Neuronal stem cell (in vitro differentiated cells): ENCODE measurements at regions not wholly inside any gene's neighbourhood (a gene's known extent, or its start where the extent isn't known, plus 50 kb on each side); places are given as distances from the start of the nearest gene placed in this dataset.

Source experiments
- DNase-seq: peaks from one replicate; pipeline ENCODE4 v3.0.0-alpha.2; 2013; ENCODE audit warnings: low spot score
- H2AFZ ChIP-seq: one replicate; pipeline ENCODE4 v1.6.1; 2013; ENCODE audit warnings: mild to moderate bottlenecking, low read length, inconsistent platforms
- H2AK5ac ChIP-seq: 2 replicates; pipeline ENCODE4 v1.6.1; 2013; ENCODE audit warnings: low read depth, mild to moderate bottlenecking, inconsistent platforms, low read length, moderate library complexity, mixed read lengths
- H2BK120ac ChIP-seq: 2 replicates; pipeline ENCODE4 v1.6.1; 2013; ENCODE audit warnings: low read depth, mild to moderate bottlenecking, inconsistent platforms, low read length, moderate library complexity, mixed read lengths
- H2BK12ac ChIP-seq: one replicate; pipeline ENCODE4 v1.6.1; 2013; ENCODE audit warnings: low read length, inconsistent platforms
- H2BK15ac ChIP-seq: 2 replicates; pipeline ENCODE4 v1.6.1; 2013; ENCODE audit warnings: mild to moderate bottlenecking, low read length, inconsistent platforms, mixed read lengths
- H2BK5ac ChIP-seq: one replicate; pipeline ENCODE4 v1.6.1; 2013; ENCODE audit warnings: inconsistent platforms, mild to moderate bottlenecking, low read length, moderate library complexity
- H3K14ac ChIP-seq: one replicate; pipeline ENCODE4 v1.6.1; 2013; ENCODE audit warnings: low read length, inconsistent platforms
- H3K18ac ChIP-seq: 2 replicates; pipeline ENCODE4 v1.6.1; 2013; ENCODE audit warnings: low read length, inconsistent platforms
- H3K23ac ChIP-seq: 2 replicates; pipeline ENCODE4 v1.6.1; 2013; ENCODE audit warnings: low read depth, mild to moderate bottlenecking, mixed read lengths, low read length, inconsistent platforms; ENCODE audit not compliant: poor library complexity
- H3K27ac ChIP-seq: replicated peaks from 3 replicates; pipeline ENCODE4 v1.5.1; 2013; ENCODE audit warnings: low read length, inconsistent platforms
- H3K27me3 ChIP-seq, 3 experiments: 2 replicates each; pipeline ENCODE4 v1.6.1; 2013; ENCODE audit warnings: low read length in 3 of 3, mild to moderate bottlenecking in 2 of 3, inconsistent platforms in 1 of 3, low read depth in 1 of 3, mixed read lengths in 1 of 3, moderate library complexity in 1 of 3; ENCODE audit not compliant: control insufficient read depth in 3 of 3, insufficient read depth in 3 of 3
- H3K36me3 ChIP-seq, 2 donors: replicated peaks in 1 of 2; 2 replicates each; pipeline ENCODE4 v1.6.1; 2013; ENCODE audit warnings: low read length in 2 of 2; ENCODE audit not compliant: control insufficient read depth in 2 of 2, insufficient read depth in 2 of 2
- H3K4ac ChIP-seq: 2 replicates; pipeline ENCODE4 v1.6.1; 2013; ENCODE audit warnings: inconsistent platforms, mild to moderate bottlenecking, low read length, moderate library complexity
- H3K4me1 ChIP-seq, 2 donors: 1 replicate in 1 of 2; 2 replicates in 1 of 2; pipeline ENCODE4 v1.6.1; 2013; ENCODE audit warnings: low read length in 2 of 2, low read depth in 1 of 2; ENCODE audit not compliant: control insufficient read depth in 2 of 2, insufficient read depth in 1 of 2
- H3K4me2 ChIP-seq: one replicate; pipeline ENCODE4 v1.6.1; 2013; ENCODE audit warnings: mild to moderate bottlenecking, low read length, inconsistent platforms; ENCODE audit not compliant: insufficient read depth, poor library complexity, severe bottlenecking
- H3K4me3 ChIP-seq, 2 donors: 2 replicates each; pipeline ENCODE4 v1.5.1; 2013; ENCODE audit warnings: low read length in 2 of 2, mild to moderate bottlenecking in 2 of 2, inconsistent platforms in 1 of 2, moderate library complexity in 1 of 2
- H3K79me1 ChIP-seq: one replicate; pipeline ENCODE4 v1.6.1; 2013; ENCODE audit warnings: low read depth, mild to moderate bottlenecking, inconsistent platforms, low read length, moderate library complexity
- H3K9ac ChIP-seq: one replicate; pipeline ENCODE4 v1.6.1; 2013; ENCODE audit warnings: mild to moderate bottlenecking, low read depth, low read length, inconsistent platforms; ENCODE audit not compliant: poor library complexity
- H3K9me3 ChIP-seq, 2 donors: replicated peaks in 1 of 2; 2 replicates each; pipeline versions ENCODE3 to v1.6.1; 2013; ENCODE audit warnings: low read length in 2 of 2, mild to moderate bottlenecking in 2 of 2, inconsistent platforms in 1 of 2, low read depth in 1 of 2, mixed read lengths in 1 of 2, moderate library complexity in 1 of 2; ENCODE audit not compliant: control insufficient read depth in 2 of 2, insufficient read depth in 1 of 2
- H4K8ac ChIP-seq: one replicate; pipeline ENCODE4 v1.6.1; 2013; ENCODE audit warnings: low read depth, mild to moderate bottlenecking, inconsistent platforms, low read length, moderate library complexity
- H4K91ac ChIP-seq: one replicate; pipeline ENCODE4 v1.6.1; 2013; ENCODE audit warnings: low read length, low read depth, mild to moderate bottlenecking, inconsistent platforms; ENCODE audit not compliant: poor library complexity
- WGBS, 2 donors: extraction: QIAGEN DNeasy Blood & Tissue Kit; methylation state at CpG; one replicate each; pipeline ENCODE4 v1.1.7; 2013; ENCODE audit warnings: missing lambda C conversion rate in 2 of 2, mixed read lengths in 1 of 2; ENCODE audit not compliant: insufficient read length in 2 of 2, insufficient replicate concordance in 1 of 2; ENCODE audit errors: extremely low coverage in 2 of 2; 5-methylcytosine and 5-hydroxymethylcytosine counted together

DNA sequence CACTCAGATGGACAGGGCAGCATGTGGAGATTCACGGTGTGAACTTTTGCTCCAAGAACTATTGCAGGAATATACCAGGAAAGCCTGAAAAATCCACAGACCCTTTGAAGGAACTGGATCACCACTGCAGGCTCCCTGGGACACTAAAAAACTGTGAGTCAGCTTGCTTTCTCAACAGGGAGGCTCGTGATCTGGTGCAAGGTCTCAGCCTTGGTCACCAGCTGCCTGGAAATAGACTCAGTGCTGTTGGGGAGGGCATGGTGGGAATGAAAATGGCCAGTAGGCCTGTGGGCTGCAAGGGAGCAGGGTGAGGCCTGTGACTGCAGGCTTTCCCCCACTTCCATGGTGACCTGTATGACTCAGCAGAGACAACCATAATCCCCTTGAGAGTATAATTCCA is 426.4 kb upstream of the RPS6KA3 start:
- Histone ChIP-seq H3K23ac (no peak overlapping the region), H2BK12ac (no peak overlapping the region), H3K36me3 (no peaks in the 10 kb centered on the region), H3K14ac (no peak overlapping the region), H3K27ac (no peak overlapping the region), H3K4me2 (no peak overlapping the region), H3K27me3 (no peaks in the 10 kb centered on the region), H3K79me1 (no peaks in the 10 kb centered on the region), H2AK5ac (no peak overlapping the region), H2BK120ac (no peak overlapping the region), H3K9ac (no peak overlapping the region), H3K4ac (no peak overlapping the region), H4K91ac (no peak overlapping the region), H2BK5ac (no peak overlapping the region), H3K9me3 (no peaks in the 10 kb centered on the region), H3K4me3 (no peak overlapping the region), H4K8ac (no peak overlapping the region), H2AFZ (no peak overlapping the region), H2BK15ac (no peak overlapping the region), H3K4me1 (no peaks in the 10 kb centered on the region), H3K18ac (no peak overlapping the region)
- no CpG with 5 or more reads among the region's 2 CpGs for WGBS, 2 donors
- no peak for DNase-seq

DNA sequence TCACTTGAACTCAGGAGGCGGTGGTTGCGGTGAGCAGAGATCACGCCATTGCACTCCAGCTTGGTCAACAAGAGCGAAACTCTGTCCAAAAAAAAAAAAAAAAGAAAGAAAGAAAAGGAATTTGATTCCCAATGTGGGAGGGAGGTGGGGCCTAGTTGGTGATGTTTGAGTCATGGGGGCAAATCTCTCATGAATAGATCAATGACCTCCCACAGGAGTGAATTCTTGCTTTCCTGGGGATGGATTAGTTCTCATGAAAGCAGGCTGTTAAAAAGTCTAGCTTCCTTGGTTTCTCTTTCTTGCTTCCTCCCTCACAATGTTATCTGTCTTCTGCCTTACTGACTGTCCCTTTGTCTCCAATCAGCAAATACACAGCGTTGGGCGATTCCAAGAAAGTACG is 419.5 kb upstream of the RPS6KA3 start:
- Histone ChIP-seq H3K18ac (no peak overlapping the region), H2BK15ac (no peak overlapping the region), H3K14ac (no peak overlapping the region), H2BK5ac (no peak overlapping the region), H4K91ac (no peak overlapping the region), H3K4me1 (no peaks in the 10 kb centered on the region), H2AFZ (no peak overlapping the region), H3K27me3 (no peaks in the 10 kb centered on the region), H3K36me3 (no peaks in the 10 kb centered on the region), H3K9me3 (no peaks in the 10 kb centered on the region), H3K4me3 (no peak overlapping the region), H2BK12ac (no peak overlapping the region), H2AK5ac (no peak overlapping the region), H3K79me1 (no peaks in the 10 kb centered on the region), H2BK120ac (no peak overlapping the region), H4K8ac (no peak overlapping the region), H3K4ac (no peak overlapping the region), H3K9ac (no peak overlapping the region), H3K27ac (peak overlapping the region; percentile 39), H3K4me2 (no peak overlapping the region), H3K23ac (no peak overlapping the region)
- no CpG with 5 or more reads among the region's 7 CpGs for WGBS, 2 donors
- DNase-seq = no peak

DNA sequence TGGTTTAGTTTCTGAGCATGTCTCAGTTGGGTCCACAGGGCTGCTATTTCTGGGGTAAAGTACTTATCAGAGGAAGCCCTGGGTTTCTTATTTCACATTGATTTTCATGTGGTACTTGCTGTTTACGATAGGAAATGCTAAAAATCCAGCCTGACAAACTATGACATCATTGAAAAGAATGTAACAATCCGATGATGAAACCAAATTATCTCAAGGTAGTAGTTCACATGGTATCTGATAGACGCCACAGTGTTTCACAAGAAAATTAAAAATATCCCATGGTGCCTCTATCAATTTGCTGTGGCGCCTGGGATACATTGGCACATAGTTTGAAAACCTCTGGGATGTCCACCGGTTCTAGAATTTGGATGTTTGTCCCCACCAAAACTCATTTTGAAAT is 418.9 kb upstream of the RPS6KA3 start:
- H2AK5ac ChIP-seq = no peak overlapping the region
- H3K9me3 ChIP-seq = no peaks in the 10 kb centered on the region
- H2BK12ac ChIP-seq = no peak overlapping the region
- no peak overlapping the region for H3K4ac ChIP-seq
- no CpG with 5 or more reads among the region's 5 CpGs for WGBS, 2 donors
- H3K23ac ChIP-seq = no peak overlapping the region
- no peak overlapping the region for H2BK120ac ChIP-seq
- no peaks in the 10 kb centered on the region for H3K4me1 ChIP-seq
- H3K27ac ChIP-seq = no peak overlapping the region
- H2BK5ac ChIP-seq = no peak overlapping the region
- H3K4me3 ChIP-seq = no peak overlapping the region
- no peak for DNase-seq
- no peaks in the 10 kb centered on the region for H3K27me3 ChIP-seq
- no peak overlapping the region for H2AFZ ChIP-seq
- H4K8ac ChIP-seq = no peak overlapping the region
- no peak overlapping the region for H3K4me2 ChIP-seq
- no peaks in the 10 kb centered on the region for H3K36me3 ChIP-seq
- H3K79me1 ChIP-seq = no peaks in the 10 kb centered on the region
- H3K9ac ChIP-seq = no peak overlapping the region
- H3K14ac ChIP-seq = no peak overlapping the region
- no peak overlapping the region for H2BK15ac ChIP-seq
- no peak overlapping the region for H3K18ac ChIP-seq
- H4K91ac ChIP-seq = no peak overlapping the region

DNA sequence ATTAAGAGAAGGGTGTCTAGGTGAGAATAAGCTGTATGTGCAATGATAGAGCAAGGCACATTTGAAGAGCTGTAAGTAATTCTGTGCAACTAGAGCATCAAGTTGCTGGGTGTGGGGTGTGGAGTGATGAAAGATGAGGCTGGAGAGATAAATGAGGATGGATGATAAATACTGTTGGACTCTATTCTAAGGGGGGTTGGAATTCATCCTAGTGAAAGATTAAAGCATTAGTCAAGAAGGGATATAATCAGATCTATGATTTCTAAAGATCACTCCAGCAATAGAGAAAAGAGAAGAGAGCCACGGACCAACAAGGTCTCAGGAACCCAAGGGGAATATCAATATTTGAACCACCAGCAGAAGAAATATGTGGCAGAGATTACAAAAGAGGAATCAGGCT is 415.0 kb upstream of the RPS6KA3 start:
- H3K14ac ChIP-seq = no peak overlapping the region
- no peak for DNase-seq
- no peak overlapping the region for H3K23ac ChIP-seq
- H4K8ac ChIP-seq = no peak overlapping the region
- no peak overlapping the region for H2BK5ac ChIP-seq
- H3K9ac ChIP-seq = no peak overlapping the region
- no peak overlapping the region for H3K18ac ChIP-seq
- H3K4me3 ChIP-seq = no peak overlapping the region
- no peaks in the 10 kb centered on the region for H3K36me3 ChIP-seq
- H2BK15ac ChIP-seq = no peak overlapping the region
- no peak overlapping the region for H3K4ac ChIP-seq
- no peak overlapping the region for H3K4me2 ChIP-seq
- no peak overlapping the region for H2BK12ac ChIP-seq
- no peak overlapping the region for H2BK120ac ChIP-seq
- H4K91ac ChIP-seq = no peak overlapping the region
- no peaks in the 10 kb centered on the region for H3K27me3 ChIP-seq
- H3K9me3 ChIP-seq = no peaks in the 10 kb centered on the region
- no peak overlapping the region for H2AFZ ChIP-seq
- no peak overlapping the region for H2AK5ac ChIP-seq
- no peaks in the 10 kb centered on the region for H3K4me1 ChIP-seq
- WGBS, 2 donors = no CpG with 5 or more reads among the region's 1 CpG
- no peaks in the 10 kb centered on the region for H3K79me1 ChIP-seq
- H3K27ac ChIP-seq = no peak overlapping the region
